Kidney glomerular epithelial cell (primary cell): ENCODE measurements at regions not wholly inside any gene's neighbourhood (a gene's known extent, or its start where the extent isn't known, plus 50 kb on each side); places are given as distances from the start of the nearest gene placed in this dataset.

Experiments
- DNase-seq: peaks from one replicate; lab custom pipeline; 2025; lab: John Stamatoyannopoulos, UW

- DNase-seq: no peak
Measured at GRCh38 chr10:62710182-62710581, 94.3 kb upstream of the ADO start.

GRCh38 chr10:62715383-62715782 lies 89.1 kb upstream of the ADO start:
- DNase-seq: no peak

GRCh38 chr10:62718585-62718984 lies 85.9 kb upstream of the ADO start:
- DNase-seq: no peak

- no peak for DNase-seq
Measured at GRCh38 chr10:62719061-62719460, 85.5 kb upstream of the ADO start.

GRCh38 chr10:62721687-62722086 lies 82.8 kb upstream of the ADO start:
- DNase-seq: no peak

GRCh38 chr10:62723375-62723774 lies 81.1 kb upstream of the ADO start:
- no peak for DNase-seq

GRCh38 chr10:62724465-62724864 lies 80.1 kb upstream of the ADO start:
- no peak for DNase-seq

GRCh38 chr10:62726142-62726541 lies 78.4 kb upstream of the ADO start:
- no peak for DNase-seq

- no peak for DNase-seq
Measured at GRCh38 chr10:62726638-62727037, 77.9 kb upstream of the ADO start.

GRCh38 chr10:62727934-62728333 lies 76.6 kb upstream of the ADO start:
- DNase-seq: no peak

GRCh38 chr10:62728479-62728878 lies 76.0 kb upstream of the ADO start:
- no peak for DNase-seq

- DNase-seq: peak; percentile 79
Measured at GRCh38 chr10:62732841-62733653, 71.5 kb upstream of the ADO start.

- no peak for DNase-seq
Measured at GRCh38 chr10:62733654-62734293, 70.7 kb upstream of the ADO start.

- no peak for DNase-seq
Measured at GRCh38 chr10:62734781-62735463, 69.6 kb upstream of the ADO start.

- no peak for DNase-seq
Measured at GRCh38 chr10:62735464-62736167, 68.9 kb upstream of the ADO start.

GRCh38 chr10:62736168-62736546 lies 68.4 kb upstream of the ADO start:
- no peak for DNase-seq

GRCh38 chr10:62738916-62739315 lies 65.6 kb upstream of the ADO start:
- DNase-seq: no peak

- DNase-seq: no peak
Measured at GRCh38 chr10:62740885-62741745, 63.4 kb upstream of the ADO start.

- DNase-seq: no peak
Measured at GRCh38 chr10:62741996-62742395, 62.5 kb upstream of the ADO start.

GRCh38 chr10:62742536-62743061 lies 61.9 kb upstream of the ADO start:
- no peak for DNase-seq

GRCh38 chr10:62744136-62744535 lies 60.4 kb upstream of the ADO start:
- DNase-seq: no peak
